Lower lobe of right lung (tissue), 2 donors: ENCODE measurements at regions not wholly inside any gene's neighbourhood (a gene's known extent, or its start where the extent isn't known, plus 50 kb on each side); places are given as distances from the start of the nearest gene placed in this dataset.

Experiments used
- ATAC-seq, 2 donors: fragments of 200-7000 bp; cut with Tn5 transposase; one replicate each; pipeline ENCODE4 v1.9.1; 2020 to 2022; ENCODE audit warnings: mild to moderate bottlenecking in 2 of 2, moderate library complexity in 2 of 2
- DNase-seq: peaks from one replicate; pipeline ENCODE4 v3.0.0-alpha.2; 2020
- H3K27ac ChIP-seq: fragments of 200-600 bp; one replicate; pipeline ENCODE4 v1.8.0; 2022
- H3K27me3 ChIP-seq: fragments of 200-600 bp; one replicate; pipeline ENCODE4 v1.8.0; 2022; ENCODE audit warnings: low read depth
- H3K36me3 ChIP-seq: fragments of 200-600 bp; one replicate; pipeline ENCODE4 v1.8.0; 2022; ENCODE audit warnings: mild to moderate bottlenecking
- H3K4me1 ChIP-seq: fragments of 200-600 bp; one replicate; pipeline ENCODE4 v1.8.0; 2022
- H3K4me3 ChIP-seq: fragments of 200-600 bp; one replicate; pipeline ENCODE4 v1.8.0; 2022; ENCODE audit warnings: mild to moderate bottlenecking
- H3K9me3 ChIP-seq: fragments of 200-600 bp; one replicate; pipeline ENCODE4 v1.8.0; 2022
- CTCF ChIP-seq: fragments of 200-600 bp; IDR thresholded peaks from one replicate; pipeline ENCODE4 v1.8.0; 2022; ENCODE audit warnings: antibody characterized with exemption, mild to moderate bottlenecking
- intact Hi-C: fragments of 100-400 bp; cut with DNase I; formaldehyde crosslinking; loops from one replicate; pipeline ENCODE4 v1.11.0; 2022
- donor health status: DM: no; HTN: yes; CAD: no; lungs with severe emphysema.

- Histone ChIP-seq H3K36me3 (no peaks in the 10 kb centered on the region), H3K4me3 (no peak overlapping the region), H3K27me3 (no peaks in the 10 kb centered on the region), H3K4me1 (no peaks in the 10 kb centered on the region), H3K9me3 (no peaks in the 10 kb centered on the region), H3K27ac (no peak overlapping the region)
- DNase-seq (no peak), ATAC-seq (no peak)
- intact Hi-C loops: no loop called here
- TF ChIP-seq CTCF: no peak
Observed at GRCh38 chr2:207464007-207464406, 65.8 kb upstream of the CREB1 start.

DNA sequence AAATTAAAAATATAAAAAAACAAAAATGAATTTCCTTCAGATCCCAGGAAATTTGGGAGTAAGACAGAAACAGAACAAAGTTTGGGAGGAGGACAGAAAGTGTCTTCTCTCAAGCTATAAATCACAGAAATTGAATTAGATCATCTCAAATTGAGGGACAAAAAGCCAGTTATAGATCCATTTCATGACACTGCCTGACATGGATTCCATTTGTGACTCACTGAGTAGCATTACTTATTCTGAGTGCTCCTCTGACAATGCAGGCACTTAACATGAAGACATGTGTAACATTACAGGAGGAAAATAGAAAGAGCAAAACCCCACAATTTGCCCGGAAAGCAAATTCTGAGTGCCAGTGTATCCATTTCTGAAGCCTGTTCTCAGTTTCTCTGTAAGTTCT lies 63.9 kb upstream of the CREB1 start:
- Histone ChIP-seq H3K4me3 (no peak overlapping the region), H3K27ac (no peak overlapping the region), H3K9me3 (no peaks in the 10 kb centered on the region), H3K36me3 (no peaks in the 10 kb centered on the region), H3K27me3 (no peaks in the 10 kb centered on the region), H3K4me1 (no peaks in the 10 kb centered on the region)
- ATAC-seq: no peak
- no peak for TF ChIP-seq CTCF
- intact Hi-C loops: no loop called here
- DNase-seq: no peak

DNA sequence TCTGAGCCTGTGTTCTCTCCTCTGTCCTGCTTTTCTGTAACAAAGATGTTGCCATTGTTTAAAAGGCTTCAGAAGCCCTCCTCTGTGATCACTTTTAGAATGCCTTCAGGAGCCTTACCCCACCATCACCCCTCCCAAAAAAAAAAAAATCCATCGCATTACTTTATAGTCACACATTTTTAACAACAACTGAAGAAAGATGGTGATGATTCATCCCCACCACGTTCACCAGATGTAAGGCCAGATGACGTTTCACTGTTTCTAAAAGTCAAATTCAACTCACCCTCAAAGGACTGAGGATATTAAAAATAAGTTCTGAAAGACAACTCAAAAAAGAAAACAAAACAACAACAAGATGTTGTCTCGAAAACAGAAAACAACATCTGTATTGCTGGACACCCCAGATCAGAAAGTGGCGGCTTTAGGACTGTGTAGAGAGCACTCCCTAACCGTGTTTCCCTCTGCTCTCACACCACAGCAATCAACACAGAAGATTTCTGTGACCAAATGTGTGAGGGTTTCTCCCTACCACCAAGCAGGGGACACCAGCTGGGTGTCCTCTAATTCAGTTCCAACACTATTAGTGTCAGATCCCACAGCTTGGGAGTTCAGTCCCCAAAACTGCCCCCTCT lies 61.9 kb upstream of the CREB1 start:
- H3K4me1 ChIP-seq: peaks cover 6% of the 10 kb centered on the region
- H3K27ac ChIP-seq: no peak overlapping the region
- no peaks in the 10 kb centered on the region for H3K9me3 ChIP-seq
- H3K27me3 ChIP-seq: no peaks in the 10 kb centered on the region
- DNase-seq (no peak), ATAC-seq (no peak)
- intact Hi-C loops: no loop called here
- no peak for TF ChIP-seq CTCF
- H3K4me3 ChIP-seq: no peak overlapping the region
- no peaks in the 10 kb centered on the region for H3K36me3 ChIP-seq

- Histone ChIP-seq H3K36me3 (no peaks in the 10 kb centered on the region), H3K4me3 (no peak overlapping the region), H3K27me3 (no peaks in the 10 kb centered on the region), H3K4me1 (peaks cover 13% of the 10 kb centered on the region), H3K9me3 (no peaks in the 10 kb centered on the region), H3K27ac (no peak overlapping the region)
- DNase-seq (no peak), ATAC-seq (no peak)
- intact Hi-C loops: no loop called here
- TF ChIP-seq CTCF: no peak
Observed at GRCh38 chr2:207468488-207468887, 61.3 kb upstream of the CREB1 start.

GRCh38 chr2:207469451-207469850 lies 60.3 kb upstream of the CREB1 start:
- Histone ChIP-seq H3K9me3 (no peaks in the 10 kb centered on the region), H3K27me3 (no peaks in the 10 kb centered on the region), H3K4me1 (peaks cover 18% of the 10 kb centered on the region), H3K4me3 (no peak overlapping the region), H3K27ac (no peak overlapping the region), H3K36me3 (no peaks in the 10 kb centered on the region)
- ATAC-seq: no peak
- no peak for TF ChIP-seq CTCF
- intact Hi-C loops: no loop called here
- DNase-seq: no peak
